Muscle of back (tissue), 3 donors: ENCODE measurements at regions not wholly inside any gene's neighbourhood (a gene's known extent, or its start where the extent isn't known, plus 50 kb on each side); places are given as distances from the start of the nearest gene placed in this dataset.
A peak's percentile ranks its signal among the peaks of the same experiment; 100 is the strongest.
"Not testable (repeated sequence)": the region's sequence is repeated elsewhere in the genome, so short reads cannot be mapped to it uniquely, and the experiment has no call there.

Experiments
- DNase-seq, 3 donors: peaks; one replicate each; pipeline versions ENCODE4 v3.0.0 to v3.0.0-alpha.2; 2013

GRCh38 chr11:122022646-122023045, 93.4 kb downstream of the BLID start:
- DNase-seq = no peak

DNA sequence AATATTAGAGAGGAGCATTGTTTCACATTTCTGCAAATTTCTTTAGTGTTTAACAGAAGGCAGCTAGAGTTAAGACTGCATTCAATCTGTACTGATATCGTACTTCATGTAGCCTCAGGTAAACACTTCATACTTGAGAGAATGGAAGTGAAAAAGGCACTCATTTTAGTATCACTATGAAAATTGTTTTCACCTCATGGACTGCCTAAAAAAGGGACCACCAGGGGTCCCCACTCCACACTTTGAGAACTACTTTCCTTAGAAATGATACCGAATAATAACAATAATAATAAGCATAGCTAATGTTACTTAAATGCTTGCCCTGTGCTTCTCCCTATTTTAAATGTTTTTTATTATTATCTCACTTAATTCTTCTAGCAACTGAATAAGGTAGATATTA, 95.1 kb downstream of the BLID start:
- peak in 2 of 3 donors; percentile 55 to 60 for DNase-seq

DNA sequence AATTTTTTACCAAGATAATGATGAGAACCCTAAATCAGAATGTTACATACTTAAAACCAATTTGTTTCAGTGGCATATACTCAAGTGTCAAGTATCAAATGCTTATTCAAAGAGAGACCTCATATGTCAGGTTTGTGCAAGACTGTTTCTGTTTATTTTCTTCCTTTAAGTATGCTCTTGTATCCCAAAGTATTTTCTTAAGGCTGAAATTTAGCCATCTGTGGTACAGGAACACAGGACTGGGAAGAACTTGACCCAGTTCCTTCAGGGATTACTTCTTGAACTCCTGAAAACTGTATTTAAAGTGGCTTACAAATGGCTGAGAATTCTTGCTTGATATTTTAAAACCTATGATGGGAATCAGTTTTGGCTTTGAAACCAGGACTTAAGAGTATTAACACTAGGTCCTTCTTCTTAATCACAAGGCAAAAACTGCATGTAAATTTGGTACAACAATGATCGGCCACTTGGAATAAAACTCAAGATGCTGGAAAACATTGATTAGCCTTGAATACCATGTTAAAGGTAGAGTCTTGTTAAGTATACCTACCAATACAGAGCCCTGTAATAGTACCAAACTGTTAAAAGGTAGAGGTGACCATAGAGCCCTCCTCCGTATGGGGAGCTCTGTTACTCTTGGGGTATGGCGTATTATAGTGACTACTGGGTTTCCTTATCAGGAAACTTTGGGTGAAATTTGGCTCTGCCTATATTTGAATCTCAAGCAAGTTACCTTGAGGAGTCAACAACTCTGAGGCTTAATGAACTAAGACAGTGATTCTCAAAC, 95.9 kb downstream of the BLID start:
- DNase-seq = peak in 1 of 3 donors; percentile 7

GRCh38 chr11:122007601-122008071, 108.4 kb downstream of the BLID start:
- DNase-seq = peak; percentile 66 to 88 (median 77)

DNA sequence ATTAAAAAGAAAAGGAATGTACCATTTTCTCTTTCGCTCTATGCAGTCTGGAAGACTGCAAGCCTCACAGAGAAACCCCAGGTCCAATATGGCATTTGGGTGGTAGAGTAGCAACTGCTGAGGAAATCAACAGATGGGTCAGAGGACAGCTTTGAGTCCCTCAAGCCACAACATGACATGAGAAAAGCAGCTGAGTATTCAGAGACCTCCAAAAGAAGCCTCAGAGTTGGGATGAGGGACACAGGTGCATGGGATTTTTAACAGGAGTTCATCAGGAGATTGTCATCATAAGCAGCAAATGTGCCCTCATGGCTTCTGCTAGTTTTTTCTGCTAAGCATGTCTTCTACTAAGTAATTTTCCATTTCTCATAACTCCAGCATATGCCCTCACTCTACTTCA, 111.6 kb downstream of the BLID start:
- no peak for DNase-seq

DNA sequence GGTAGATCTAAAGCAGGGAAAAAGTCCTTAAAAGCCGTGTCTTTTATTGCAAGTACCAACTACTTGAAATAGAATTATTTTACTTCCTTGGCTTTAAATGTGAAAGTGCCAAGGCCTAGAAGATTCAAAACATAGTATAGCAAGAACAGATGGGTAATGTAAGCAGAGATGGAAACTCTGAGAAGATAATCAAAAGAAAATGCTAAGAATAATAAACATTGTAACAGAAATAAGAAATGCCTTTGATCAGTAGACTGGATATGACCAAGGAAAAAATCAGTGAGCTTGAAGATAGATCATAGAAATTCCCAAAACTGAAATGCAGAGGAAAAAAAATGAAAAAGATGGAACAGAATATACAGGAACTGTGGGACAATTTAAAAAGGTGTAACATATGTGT, 113.1 kb downstream of the BLID start:
- no peak for DNase-seq

GRCh38 chr11:122002047-122002446, 114.0 kb downstream of the BLID start:
- no peak for DNase-seq

DNA sequence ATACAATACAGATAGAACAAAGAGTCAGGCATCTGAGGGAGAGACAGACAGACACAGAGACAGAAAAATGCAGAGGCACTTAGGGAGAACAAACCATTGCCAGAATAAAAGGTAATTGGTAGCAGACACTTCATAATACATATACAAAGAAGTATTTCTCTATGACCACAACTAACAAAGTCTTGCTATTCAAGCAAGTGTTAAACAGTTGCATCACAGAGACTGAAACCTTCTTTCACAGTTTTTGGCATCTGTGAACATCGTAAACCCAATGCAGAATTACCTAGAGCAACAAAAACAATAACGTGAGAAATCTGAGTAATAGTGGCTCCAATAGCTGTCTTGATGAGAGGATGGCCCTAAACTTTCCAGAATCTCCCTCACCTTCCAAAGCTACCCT, 116.4 kb downstream of the BLID start:
- no peak for DNase-seq

DNA sequence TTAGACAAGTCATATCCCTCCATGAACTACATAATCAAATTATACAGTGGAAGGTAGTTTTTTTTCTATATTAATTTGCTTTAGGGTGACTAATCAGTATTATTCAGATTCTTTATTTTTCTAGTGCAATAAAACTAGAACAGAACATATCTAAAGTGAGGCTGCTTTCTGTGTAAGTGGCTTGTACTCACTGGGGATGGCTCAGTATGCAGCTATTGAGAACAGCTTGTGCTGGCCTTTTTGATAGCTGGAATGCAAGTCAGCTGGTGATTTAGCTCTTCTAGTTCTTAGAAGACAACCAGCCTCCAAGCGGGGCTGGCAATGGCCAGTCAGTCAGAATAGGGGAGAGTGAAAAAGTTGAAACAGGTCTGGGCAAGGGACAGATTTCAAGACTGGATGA, 119.4 kb downstream of the BLID start:
- DNase-seq = no peak

DNA sequence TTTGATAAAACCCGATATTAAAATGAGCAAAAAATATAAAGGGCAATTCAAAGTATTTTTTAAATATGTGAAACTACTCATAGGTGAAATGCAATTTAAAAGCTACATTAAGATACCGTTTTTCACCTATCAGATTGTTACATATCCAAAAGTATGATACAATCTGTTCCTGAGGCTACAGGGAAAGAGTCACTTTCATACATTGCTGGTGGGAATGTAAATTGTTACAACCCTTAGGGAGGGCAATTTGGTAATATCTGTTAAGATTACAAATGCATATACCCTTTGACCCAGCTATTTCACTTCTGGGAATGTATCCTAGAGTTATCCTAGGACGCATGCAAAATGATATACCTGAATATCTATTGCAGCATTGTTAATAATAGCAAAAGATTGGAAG, 132.1 kb downstream of the BLID start:
- no peak for DNase-seq

DNA sequence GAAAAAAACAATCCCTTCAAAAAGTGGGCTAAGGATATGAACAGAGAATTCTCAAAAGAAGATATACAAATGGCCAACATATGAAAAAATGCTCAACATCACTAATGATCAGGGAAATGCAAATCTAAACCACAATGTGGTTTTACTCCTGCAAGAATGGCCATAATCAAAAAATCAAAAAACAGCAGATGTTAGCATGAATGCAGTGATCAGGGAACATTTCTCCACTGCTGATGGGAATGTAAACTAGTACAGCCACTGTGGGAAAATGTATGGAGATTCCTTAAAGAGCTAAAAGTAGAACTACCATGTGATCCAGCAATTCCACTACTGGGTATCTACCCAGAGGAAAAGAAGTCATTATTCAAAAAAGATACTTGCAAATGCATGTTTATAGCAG, 138.1 kb downstream of the BLID start:
- not testable (repeated sequence) for DNase-seq

- no peak for DNase-seq
Observed at GRCh38 chr11:121968638-121969037, 147.4 kb downstream of the BLID start.

DNA sequence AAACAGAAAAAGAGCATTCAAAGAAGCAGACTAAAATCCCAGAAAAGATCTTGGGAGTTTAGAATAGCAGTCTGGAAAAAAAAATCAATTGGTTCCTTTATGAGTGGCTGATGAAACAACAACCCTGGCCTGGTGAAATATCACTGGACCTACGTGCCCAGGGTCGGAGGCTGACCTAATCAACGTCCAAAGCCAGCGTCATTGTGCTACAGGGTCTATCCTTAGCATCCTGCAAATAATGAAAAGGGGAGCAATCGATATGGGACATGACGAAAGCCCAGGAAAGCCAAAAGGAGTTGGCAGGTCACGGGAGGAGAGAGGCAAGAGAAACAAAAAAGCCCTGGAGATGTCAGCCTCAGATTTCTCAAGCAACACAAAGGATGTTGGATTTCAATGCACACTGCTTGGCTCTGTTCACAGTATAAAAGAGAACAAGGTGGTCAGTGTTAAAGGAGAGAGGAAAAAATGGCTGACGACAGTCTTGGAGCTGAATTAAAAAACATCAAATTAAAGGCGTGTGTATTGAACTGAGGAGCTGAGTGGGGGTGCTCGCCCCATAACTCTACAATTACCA, 148.8 kb downstream of the BLID start:
- no peak for DNase-seq

DNA sequence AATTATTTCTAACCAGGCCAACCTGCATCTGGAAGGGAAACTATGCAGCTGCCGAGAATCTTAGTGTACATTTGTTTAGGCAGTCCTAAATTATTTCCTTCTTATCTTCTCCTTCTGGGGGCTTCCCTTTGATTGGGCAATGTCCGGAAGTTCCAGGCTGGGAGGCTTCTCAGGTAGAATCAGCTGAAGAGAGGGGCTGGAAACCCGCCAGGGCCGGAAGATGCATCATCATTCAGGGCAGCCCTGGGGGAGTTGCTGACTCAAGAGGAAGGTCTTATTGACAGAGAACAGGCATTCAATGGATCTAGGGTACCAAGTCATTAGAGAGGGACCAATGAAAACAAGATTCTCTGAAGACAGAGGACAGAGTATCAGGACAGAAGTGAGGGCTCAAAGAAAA, 150.7 kb downstream of the BLID start:
- DNase-seq = peak in 1 of 3 donors; percentile 35

DNA sequence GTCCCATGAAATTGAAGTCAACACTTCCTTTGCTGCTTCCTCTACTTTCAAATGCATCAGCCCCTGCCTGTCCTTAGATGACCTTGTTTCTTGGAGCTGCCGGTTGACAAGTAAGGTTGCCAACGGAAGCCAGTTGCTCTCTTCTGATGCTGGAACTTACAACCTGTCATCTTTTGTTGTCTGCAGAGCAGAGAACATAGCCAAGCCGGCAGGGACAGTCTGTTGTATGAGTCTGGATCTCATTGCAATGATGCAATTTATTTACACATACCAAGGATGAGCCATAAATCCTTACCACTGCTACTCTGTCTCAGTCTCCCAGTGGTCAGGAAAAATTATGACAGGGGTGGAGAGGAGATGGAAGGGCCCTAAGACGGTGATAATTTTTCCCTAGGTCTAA, 151.4 kb downstream of the BLID start:
- no peak for DNase-seq

DNA sequence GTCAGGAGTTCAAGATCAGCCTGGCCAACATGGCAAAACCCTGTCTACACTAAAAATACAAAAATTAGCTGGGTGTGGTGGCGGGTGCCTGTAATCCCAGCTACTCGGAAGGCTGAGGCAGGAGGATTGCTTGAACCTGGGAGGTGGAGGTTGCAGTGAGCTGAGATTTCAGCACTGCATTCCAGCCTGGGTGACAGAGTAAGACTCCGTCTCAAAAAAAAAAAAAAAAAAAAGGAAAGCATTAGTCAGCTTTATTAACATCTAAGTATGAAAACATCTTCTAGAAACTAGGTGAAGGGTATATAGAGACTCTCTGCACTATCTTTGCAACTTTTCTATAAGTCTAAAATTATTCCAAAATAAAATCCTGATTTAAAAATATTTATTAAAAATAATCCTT, 152.2 kb downstream of the BLID start:
- DNase-seq = not testable (repeated sequence)

DNA sequence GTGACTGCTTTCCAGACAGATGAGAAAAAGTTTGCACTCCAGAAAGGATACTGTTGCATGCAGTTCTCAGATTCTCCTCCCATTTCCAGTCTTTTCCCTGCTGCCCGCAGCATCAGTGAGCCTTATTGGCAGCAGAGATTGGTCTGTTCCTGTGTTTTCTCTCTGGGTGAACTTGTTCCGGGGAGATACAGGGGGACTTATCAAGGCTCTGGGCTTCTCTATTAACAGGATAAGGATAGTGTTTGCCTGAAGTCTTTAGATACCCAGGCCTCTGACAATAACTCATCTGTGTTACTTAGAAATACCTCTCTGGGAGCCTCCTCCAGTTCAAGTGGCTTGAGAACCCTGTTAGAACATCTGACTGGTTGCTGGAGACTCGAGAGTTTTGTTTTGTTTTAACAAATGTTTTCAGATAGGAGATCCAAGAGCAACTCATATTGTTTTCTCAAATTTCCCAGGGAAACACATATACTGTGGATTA, 154.7 kb downstream of the BLID start:
- DNase-seq = peak; percentile 22 to 68 (median 22)

DNA sequence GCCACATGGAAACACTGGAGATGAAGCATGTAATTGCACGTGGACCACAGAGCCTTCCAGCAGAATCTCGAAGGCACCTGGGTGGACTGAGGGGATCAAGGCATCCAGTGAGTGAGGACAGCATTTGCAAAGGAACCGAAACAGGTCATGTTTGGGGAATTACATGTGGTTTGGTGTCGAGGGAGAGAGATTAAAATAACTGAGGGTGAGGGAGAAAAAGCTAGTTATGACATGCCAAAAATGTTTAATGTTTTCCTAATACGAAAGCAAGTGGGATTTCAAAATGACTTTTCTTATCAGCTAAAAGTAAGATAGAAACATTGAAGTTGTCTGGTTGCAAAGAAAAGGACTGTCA, 157.1 kb downstream of the BLID start:
- peak; percentile 14 to 65 (median 29) for DNase-seq

DNA sequence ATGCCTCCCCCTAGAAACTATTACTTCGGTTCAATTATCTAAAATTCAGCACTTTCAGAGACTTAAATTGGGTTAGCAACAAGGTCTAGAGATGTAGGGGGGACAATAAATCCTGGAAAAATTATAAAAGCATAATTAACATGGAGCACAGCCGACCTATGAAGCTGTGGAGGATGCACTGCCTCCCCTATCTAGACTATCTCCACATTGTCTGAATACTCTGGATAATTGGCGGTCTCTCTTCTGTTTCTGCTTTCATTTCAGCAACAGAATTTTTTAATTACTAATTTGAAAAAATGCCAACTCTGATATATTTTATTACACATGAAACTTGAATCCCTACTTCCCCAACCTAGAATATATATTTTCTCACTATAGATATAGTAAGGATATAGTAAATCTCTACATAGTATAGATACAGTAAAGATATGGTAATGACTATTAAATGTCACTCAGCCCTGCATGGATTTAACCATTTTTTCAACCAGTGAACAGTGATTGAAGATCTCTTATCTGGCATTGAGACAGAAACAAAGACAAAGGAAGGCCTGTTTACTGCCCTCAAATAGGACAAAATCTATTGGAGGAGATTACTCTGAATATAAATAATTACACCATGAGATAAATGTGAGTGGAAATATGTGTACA, 157.6 kb downstream of the BLID start:
- DNase-seq = no peak

DNA sequence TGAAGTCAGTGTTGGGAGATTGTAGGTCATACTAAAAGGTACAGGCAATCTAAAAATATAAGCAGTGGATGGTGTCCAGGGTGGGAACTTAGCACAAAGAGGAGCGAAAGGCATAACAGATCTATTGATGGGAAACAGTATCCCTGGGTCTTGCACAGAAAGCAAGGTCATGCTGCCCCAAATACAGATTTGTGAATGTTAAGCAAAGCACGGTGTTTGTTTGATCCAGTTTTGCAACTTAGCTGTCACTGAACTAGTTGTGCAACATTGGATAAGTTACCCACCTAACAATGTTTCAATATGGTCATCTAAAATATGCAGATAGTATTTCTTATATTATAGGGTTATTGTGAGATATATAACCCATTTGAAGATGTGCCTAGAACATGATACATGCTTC, 162.9 kb downstream of the BLID start:
- no peak for DNase-seq

DNA sequence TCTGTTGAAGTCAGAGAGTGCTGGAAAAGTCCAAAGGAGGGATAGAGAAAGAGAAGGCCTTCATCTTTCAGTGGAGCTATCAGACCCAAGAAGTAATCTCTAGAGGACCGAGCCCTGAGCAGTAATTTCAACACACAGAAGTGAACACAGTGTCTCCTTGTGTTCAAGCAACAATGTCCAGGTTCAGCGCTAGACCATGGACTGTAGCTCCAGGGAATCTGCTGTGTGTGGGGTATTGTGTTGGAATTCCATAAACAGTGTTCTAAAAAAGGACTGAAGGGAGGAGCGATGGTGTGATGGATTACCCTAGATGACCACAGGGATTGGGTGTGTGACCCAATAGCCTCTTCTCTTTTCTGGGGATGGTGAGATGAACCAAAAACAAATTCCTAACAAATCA, 165.9 kb downstream of the BLID start:
- no peak for DNase-seq

GRCh38 chr11:121946514-121946913, 169.5 kb downstream of the BLID start:
- DNase-seq = no peak
